ENCODE measurements at regions not wholly inside any gene's neighbourhood (a gene's known extent, or its start where the extent isn't known, plus 50 kb on each side); places are given as distances from the start of the nearest gene placed in this dataset.

GRCh38 chrY:8562456-8563090, 774.7 kb upstream of the TSPY4 start:
- Mint-ChIP-seq H3K4me3 (no peak overlapping the region), H3K9me3 (ENCODE audit: insufficient read depth) (no peaks in the 10 kb centered on the region), H3K27ac (no peak overlapping the region), H3K4me1 (no peaks in the 10 kb centered on the region), H3K27me3 (no peaks in the 10 kb centered on the region)
- ChIA-PET CTCF (no interaction called here), POLR2A (no interaction called here)
- Histone ChIP-seq H3K9me3 (ENCODE audit: control extremely low read depth in 1 of 3, control insufficient read depth in 2 of 3, insufficient read depth in 1 of 3, low read length in 2 of 3) (no peaks in the 10 kb centered on the region), H3K27ac (ENCODE audit: low read length in 2 of 2) (no peak overlapping the region), H2AFZ (ENCODE audit: insufficient read depth, low read depth, low read length, poor library complexity, severe bottlenecking) (no peak overlapping the region), H3K36me3 (replicated peaks in 1 of 2; ENCODE audit: control extremely low read depth in 1 of 2, control insufficient read depth in 1 of 2, extremely low read depth in 1 of 2, insufficient read depth in 2 of 2, low read length in 1 of 2) (no peaks in the 10 kb centered on the region), H3K4me2 (replicated peaks; ENCODE audit: low read depth, low read length, poor library complexity, severe bottlenecking) (no peak overlapping the region), H3K9ac (ENCODE audit: low read length) (no peak overlapping the region), H3K27me3 (replicated peaks in 1 of 4; ENCODE audit: control extremely low read depth in 1 of 4, control insufficient read depth in 3 of 4, insufficient read depth in 4 of 4, low read length in 3 of 4) (no peaks in the 10 kb centered on the region), H3K4me3 (ENCODE audit: control extremely low read depth in 1 of 5, extremely low read depth in 1 of 5, insufficient read depth in 1 of 5, low read depth in 2 of 5, low read length in 4 of 5) (no peak overlapping the region), H4K20me1 (ENCODE audit: control insufficient read depth, insufficient read depth, low read length, poor library complexity, severe bottlenecking) (no peaks in the 10 kb centered on the region), H3K4me1 (ENCODE audit: control insufficient read depth in 2 of 2, insufficient read depth in 2 of 2, low read length in 2 of 2) (no peaks in the 10 kb centered on the region), H3K79me2 (ENCODE audit: control insufficient read depth, insufficient read depth, low read length) (no peaks in the 10 kb centered on the region)
- intact Hi-C loops (cut with micrococcal nuclease): no loop called here
- WGBS (ENCODE audit: insufficient coverage): 8% methylated on average over 2 of the region's 8 CpGs
- ATAC-seq (ENCODE audit: low read depth): no peak
- DNase-seq: no peak
- TF ChIP-seq CTCF (IDR thresholded peaks at IDR 0.05) (no peak), EZH2 (IDR thresholded peaks at IDR 0.05; ENCODE audit: borderline replicate concordance, insufficient read depth, low read depth, low read length, poor library complexity, severe bottlenecking) (no peak)

- 100% methylated on average over 1 of the region's 3 CpGs for WGBS (ENCODE audit: insufficient coverage)
- Mint-ChIP-seq H3K4me1 (no peaks in the 10 kb centered on the region), H3K9me3 (ENCODE audit: insufficient read depth) (no peaks in the 10 kb centered on the region), H3K27ac (no peak overlapping the region), H3K4me3 (no peak overlapping the region), H3K27me3 (no peaks in the 10 kb centered on the region)
- Histone ChIP-seq H4K20me1 (ENCODE audit: control insufficient read depth, insufficient read depth, low read length, poor library complexity, severe bottlenecking) (no peaks in the 10 kb centered on the region), H3K36me3 (replicated peaks in 1 of 2; ENCODE audit: control extremely low read depth in 1 of 2, control insufficient read depth in 1 of 2, extremely low read depth in 1 of 2, insufficient read depth in 2 of 2, low read length in 1 of 2) (no peaks in the 10 kb centered on the region), H3K4me2 (replicated peaks; ENCODE audit: low read depth, low read length, poor library complexity, severe bottlenecking) (no peak overlapping the region), H3K9ac (ENCODE audit: low read length) (no peak overlapping the region), H3K27me3 (replicated peaks in 1 of 4; ENCODE audit: control extremely low read depth in 1 of 4, control insufficient read depth in 3 of 4, insufficient read depth in 4 of 4, low read length in 3 of 4) (no peaks in the 10 kb centered on the region), H3K4me1 (ENCODE audit: control insufficient read depth in 2 of 2, insufficient read depth in 2 of 2, low read length in 2 of 2) (no peaks in the 10 kb centered on the region), H3K79me2 (ENCODE audit: control insufficient read depth, insufficient read depth, low read length) (no peaks in the 10 kb centered on the region), H2AFZ (ENCODE audit: insufficient read depth, low read depth, low read length, poor library complexity, severe bottlenecking) (no peak overlapping the region), H3K27ac (ENCODE audit: low read length in 2 of 2) (no peak overlapping the region), H3K9me3 (ENCODE audit: control extremely low read depth in 1 of 3, control insufficient read depth in 2 of 3, insufficient read depth in 1 of 3, low read length in 2 of 3) (no peaks in the 10 kb centered on the region), H3K4me3 (ENCODE audit: control extremely low read depth in 1 of 5, extremely low read depth in 1 of 5, insufficient read depth in 1 of 5, low read depth in 2 of 5, low read length in 4 of 5) (no peak overlapping the region)
- ChIA-PET CTCF (no interaction called here), POLR2A (no interaction called here)
- ATAC-seq (ENCODE audit: low read depth) (no peak), DNase-seq (no peak)
- intact Hi-C loops (cut with micrococcal nuclease): no loop called here
- TF ChIP-seq CTCF (IDR thresholded peaks at IDR 0.05) (no peak), EZH2 (IDR thresholded peaks at IDR 0.05; ENCODE audit: borderline replicate concordance, insufficient read depth, low read depth, low read length, poor library complexity, severe bottlenecking) (no peak)
Measured at GRCh38 chrY:8564421-8564820, 772.8 kb upstream of the TSPY4 start.
